ENCODE measurements at regions not wholly inside any gene's neighbourhood (a gene's known extent, or its start where the extent isn't known, plus 50 kb on each side); places are given as distances from the start of the nearest gene placed in this dataset.

DNA sequence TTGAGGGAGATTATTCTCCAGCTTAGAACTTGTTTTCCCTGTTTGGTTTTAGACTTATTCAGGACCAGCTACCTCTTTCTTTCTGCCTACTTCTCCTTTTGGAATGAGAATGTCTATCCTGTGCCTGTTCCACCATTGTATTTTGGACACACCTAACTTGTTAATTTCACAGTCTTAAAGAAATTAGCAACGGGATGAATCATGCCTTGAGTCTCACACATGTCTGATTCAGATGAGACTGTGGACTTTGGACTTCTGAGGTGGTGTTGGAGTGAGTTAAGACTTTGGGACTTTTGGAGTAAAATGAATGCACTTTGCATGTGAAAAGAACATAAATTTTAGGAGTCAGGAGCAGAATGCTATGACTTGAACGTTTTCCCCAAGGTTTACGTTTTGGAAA, 581.4 kb downstream of the CDH11 start:
- DNase-seq (ENCODE audit: low read depth): no peak

DNA sequence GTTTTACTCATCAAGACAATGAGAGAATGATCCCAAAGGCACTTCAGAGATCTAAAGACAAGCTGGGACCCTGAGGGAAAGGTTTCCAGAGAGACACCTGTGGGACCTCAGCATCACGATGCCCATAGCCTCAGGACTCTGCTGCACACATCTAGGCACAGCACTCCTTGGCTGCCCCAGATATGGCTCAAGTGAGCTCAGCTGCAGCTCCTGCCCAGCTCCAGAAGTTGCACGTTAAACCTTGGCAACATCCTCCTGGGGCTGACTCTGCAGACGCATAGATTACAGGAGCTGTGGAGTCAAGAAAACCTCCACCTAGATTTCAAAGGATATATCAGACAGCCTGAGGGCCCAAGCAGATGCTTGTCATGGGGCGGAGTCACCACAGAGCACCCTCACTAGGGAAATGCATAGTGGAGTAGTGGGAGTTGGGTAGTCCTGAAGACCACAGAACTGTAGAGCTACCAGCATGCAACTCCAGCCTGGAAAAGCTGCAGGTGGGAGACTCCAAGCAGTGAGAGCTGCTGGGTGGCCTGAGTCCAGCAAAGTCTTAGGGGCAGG, 582.0 kb downstream of the CDH11 start:
- no peak for DNase-seq (ENCODE audit: low read depth)

DNA sequence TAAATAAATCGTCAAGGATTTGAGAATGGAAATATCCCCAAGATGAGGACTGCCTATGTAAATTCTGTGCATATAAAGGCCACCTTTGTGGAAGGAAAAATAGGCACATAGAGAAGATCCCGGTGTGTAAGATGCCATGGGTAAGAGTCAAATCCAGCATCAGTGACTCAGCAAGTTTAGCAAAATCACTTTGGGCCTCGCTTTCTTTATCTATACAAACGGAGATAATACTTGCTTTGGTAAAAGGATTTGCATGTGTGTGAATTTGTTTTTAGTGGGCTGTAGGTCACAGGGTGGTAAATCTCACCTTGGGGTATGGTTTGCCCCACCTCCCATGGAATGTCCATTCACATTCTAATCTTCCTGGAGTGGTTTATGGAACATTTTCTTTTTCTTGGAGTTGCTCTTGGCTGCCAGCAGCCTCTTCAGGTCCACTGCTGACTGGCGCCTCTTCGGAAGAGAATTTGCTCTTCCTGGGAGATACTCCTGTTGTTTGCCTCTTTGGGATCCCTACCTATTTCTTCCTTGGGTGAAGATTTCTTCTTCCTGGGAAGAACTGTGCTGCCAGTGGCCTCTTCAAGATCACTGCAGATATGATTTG, 587.6 kb downstream of the CDH11 start:
- DNase-seq (ENCODE audit: low read depth): no peak

DNA sequence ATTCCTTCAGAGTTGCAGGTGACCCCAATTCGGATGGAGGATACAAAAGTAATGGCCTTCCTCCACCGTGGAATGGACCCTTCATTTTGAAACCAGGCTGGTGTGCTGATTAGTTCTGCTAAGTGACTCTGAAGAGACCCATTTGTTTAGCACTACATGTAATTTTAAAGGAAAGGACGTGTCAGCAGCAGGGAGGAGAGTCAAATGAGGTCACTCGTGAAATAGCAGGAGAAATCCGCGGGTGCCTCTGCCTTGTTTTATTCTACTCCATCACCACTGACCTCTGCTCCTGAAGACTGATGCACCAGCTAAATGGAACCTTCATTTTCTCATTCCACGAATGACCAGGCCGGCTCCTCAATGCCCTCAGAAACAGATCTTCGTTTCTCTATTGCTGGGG, 589.2 kb downstream of the CDH11 start:
- DNase-seq (ENCODE audit: low read depth): no peak

DNA sequence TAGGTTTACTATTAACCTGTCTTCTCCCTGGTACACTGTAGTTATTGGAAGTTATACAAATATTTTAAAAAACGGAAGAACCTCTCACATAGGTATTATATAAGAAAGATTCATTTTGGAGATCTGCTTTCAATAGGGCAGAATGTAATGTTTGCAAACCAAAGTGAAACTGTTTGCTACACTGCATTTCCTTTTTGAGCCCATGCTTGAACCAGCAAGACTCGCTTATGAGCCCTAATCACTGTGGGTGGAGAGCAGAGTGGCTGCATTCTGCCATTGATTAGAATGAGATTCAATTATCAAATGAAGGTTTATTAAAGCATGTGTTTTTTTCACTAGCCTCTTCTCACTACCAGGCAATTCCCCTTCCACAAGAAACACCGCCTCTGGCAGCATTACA, 589.7 kb downstream of the CDH11 start:
- DNase-seq (ENCODE audit: low read depth): no peak

DNA sequence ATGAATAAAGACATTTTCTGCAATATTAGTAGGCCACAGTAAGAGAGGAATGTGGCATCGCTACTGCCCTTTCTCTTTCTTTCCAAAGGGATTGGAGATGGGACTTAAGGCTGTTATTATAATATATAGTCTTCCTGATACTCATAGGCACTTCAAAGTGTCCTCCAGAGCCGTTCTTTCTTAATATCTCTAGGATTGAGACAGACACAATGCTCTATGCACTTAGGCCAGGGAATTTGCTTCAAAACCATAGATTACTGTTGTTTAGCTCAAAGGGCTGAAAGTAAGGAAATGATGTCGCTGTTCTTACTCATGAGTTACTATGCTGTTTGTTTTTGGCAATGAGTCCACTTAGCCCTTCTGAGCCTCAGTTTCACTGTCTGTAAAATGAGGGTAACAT, 590.5 kb downstream of the CDH11 start:
- no peak for DNase-seq (ENCODE audit: low read depth)

DNA sequence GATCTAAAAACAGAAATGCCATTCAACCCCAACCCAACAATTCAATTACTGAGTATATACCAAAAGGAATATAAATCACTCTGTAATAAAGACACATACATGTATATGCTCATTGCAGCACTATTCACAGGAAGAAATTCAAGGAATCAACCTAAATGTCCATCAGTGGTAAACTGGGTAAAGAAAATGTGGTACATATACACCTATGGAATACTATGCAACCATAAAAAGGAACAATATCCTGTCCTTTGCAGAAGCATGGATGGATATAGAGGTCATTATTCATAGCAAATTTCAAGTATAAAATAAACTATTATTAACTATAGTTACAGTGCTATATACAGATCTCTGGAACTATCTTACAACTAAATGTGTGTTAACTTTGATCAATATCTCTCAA, 599.3 kb downstream of the CDH11 start:
- DNase-seq (ENCODE audit: low read depth): no peak

DNA sequence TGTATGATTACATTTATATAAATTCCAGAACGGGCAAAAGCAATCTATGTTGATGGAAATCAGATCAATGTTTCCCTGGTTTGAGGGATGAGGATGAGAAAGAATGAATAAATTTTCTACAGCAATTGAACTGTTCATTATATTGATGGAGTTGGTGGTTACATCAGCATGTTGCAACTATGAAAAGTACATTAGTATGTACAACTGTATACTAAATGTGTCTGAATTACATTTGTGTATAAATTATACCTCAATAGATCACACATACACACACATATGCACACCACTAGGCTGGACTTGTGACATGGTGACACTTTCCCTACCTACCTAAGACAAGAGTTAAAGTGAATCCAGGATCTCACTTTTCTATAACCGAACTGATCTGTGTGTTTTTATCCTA, 608.0 kb downstream of the CDH11 start:
- no peak for DNase-seq (ENCODE audit: low read depth)

DNA sequence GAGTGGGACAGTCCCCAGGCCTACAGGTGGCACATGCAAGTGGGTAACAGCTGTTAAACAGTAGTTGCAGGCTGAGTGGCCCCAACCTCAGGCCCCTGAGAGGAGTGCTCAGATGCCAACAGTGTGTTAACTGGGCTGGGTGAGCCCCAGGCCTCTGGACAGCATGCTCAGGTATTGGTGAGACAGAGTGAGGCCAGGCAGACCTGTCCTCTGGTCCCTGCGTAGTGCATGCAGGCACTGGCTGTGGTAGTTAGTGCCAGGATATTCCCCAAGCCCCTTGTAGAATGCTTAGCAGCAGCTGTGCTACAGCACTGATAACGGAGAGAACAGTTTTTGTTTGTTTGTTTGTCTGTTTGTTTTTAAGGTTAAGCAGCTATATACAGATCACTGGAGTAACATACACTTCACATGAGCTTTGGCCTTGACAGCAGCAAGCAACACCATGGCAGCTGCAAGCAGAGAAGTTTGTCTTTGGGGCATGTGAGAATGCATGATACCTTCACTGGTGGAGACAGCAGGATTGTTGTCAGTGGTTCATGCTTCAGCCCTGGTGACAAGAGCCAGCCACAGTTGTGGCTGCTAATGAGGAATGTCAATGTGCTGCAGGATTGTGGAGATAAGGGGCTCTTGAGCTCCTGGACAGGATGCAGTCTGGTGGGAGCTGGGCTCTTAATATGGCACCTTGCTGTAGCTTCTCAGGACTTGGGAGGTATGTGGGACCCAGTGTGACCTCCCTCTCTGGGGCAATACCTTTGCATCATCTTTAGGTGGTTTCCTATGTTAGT, 614.4 kb downstream of the CDH11 start:
- DNase-seq (ENCODE audit: low read depth): no peak

DNA sequence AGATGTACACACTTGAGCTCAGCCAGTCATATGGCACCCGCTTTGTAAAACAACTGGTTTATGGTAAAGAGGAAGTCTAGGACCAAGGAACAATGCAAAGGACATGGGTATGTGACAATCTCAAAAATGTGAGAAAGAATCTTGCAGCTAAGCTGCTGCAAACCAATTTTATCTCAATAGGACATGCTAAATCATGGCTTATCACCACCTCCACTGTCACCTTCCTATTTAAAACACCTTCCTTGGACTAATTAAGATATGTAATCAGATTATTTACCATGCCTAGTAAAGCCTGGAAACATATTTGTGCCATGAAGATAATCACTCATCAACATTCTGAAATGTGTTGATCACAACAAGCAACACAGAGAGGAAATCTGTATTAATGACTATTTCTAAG, 622.7 kb downstream of the CDH11 start:
- DNase-seq (ENCODE audit: low read depth): no peak

DNA sequence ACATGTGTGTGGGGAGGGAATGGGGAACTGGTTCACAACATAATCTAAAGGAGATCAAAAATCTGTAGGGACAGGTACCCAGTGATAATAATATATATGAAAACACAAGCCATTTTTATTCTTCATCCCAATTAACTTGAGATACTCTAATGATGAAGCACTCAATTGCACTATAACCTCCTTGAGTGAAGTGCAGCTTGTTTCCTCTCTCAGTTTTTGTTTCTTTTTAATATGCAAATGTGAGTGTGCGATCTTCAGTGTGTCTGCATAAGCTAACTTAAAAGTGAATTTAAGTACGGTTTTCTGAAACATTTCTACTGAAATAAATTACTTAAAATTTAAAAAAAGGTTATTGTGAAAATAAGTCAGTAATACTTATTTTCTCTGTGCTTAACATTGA, 623.5 kb downstream of the CDH11 start:
- no peak for DNase-seq (ENCODE audit: low read depth)

DNA sequence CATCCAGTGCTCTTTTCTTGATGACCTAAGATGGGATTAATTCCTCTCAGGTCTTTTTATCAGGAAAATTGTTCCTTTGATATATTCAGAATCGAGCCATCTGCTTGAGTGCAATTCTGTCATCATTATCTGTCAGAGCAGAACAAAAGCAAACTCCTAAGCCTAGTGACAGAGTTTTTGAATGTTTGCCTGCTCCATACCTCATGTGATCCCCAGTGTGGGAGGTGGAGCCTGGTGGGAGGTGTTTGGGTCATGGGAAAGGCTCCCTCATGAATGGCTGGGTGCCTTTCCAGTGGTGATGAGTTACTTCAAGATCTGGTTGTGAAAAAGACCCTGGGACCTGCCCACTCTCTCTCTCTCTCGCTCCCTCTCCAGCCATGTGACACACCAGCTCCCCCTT, 628.2 kb downstream of the CDH11 start:
- no peak for DNase-seq (ENCODE audit: low read depth)

DNA sequence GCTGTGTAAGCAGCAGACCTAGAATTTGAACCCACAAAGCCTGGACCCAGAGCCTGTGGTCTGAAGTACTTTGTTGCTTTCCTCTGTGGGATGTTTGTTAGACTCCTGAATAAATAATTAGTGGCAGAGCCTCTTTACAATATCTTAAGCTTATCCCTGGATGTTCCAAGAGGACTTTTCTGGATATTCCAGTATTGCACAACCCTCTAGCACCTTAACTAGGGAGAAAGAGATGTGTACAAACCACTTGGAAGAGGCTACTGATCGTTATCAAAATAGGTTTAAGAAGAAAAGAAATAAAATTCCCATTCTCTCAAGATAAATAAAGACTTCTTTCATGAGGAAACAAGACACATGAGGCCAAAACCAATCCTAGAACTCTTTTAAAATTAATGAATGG, 632.4 kb downstream of the CDH11 start:
- no peak for DNase-seq (ENCODE audit: low read depth)

DNA sequence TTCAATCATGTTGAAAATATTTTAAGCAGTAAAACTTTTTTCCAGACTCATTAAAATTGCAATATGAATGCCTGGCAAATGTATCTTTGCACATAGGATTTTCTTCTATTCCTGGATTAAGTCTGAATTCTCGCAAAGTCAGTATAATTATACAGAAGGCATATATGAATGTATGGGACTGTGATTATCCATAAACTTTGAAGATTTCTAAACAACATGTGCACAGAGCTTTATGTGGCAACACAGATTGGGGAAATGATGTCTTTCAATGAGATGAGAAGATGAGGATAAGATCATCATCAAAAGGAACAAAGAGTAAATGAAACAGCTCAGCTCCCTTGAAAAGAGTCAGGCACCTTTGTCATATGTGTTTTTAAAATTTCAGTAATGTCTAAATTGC, 635.3 kb downstream of the CDH11 start:
- DNase-seq (ENCODE audit: low read depth): no peak

DNA sequence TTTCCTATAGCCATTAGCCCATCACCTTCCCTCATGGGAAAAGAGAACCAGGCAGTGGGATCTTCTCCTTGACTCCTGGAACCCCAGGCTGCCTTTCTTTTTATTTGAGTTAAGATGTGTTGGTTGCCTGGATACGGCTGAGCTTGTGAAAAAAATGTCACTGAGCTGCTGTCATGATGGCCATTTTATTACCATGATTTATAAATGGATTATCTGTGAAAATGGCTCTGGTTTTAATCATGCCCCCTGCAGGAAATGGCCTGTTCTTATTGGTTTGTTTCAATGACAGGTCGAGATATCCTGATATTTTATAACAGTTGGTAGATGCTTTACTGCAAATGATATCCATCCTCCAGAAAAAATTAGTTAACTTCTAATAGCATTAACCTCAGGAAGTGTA, 640.4 kb downstream of the CDH11 start:
- no peak for DNase-seq (ENCODE audit: low read depth)

DNA sequence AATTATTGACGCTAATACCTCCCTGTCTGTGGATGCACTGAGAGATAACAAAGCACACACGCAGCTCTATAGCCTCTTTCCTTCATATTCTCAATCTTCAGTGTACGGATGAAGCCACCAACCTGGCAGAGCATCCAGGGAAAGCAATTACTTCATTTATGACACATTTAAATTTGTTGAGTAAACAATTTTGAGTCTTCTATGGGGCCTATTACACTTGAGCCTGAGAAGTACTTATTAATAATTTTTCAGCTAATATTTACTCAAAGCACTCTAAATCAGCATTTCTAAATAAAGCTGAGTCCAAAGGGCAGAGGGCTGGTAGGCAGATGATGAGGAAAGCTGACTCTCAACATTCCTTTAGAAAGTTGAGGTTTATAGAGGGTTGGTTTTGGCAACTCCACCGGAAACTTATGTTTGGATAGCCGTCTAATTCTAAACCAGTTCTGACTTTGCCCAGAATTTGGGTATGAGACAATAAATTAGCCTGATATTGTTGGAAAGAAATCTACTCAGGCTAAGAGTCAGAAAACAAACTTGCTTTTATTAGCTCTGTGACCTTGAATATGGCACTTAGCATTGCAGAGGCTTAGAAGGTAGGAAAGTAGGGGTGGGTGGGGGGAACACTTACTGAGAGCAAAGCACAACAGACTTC, 643.5 kb downstream of the CDH11 start:
- peak; percentile 2 for DNase-seq (ENCODE audit: low read depth)

DNA sequence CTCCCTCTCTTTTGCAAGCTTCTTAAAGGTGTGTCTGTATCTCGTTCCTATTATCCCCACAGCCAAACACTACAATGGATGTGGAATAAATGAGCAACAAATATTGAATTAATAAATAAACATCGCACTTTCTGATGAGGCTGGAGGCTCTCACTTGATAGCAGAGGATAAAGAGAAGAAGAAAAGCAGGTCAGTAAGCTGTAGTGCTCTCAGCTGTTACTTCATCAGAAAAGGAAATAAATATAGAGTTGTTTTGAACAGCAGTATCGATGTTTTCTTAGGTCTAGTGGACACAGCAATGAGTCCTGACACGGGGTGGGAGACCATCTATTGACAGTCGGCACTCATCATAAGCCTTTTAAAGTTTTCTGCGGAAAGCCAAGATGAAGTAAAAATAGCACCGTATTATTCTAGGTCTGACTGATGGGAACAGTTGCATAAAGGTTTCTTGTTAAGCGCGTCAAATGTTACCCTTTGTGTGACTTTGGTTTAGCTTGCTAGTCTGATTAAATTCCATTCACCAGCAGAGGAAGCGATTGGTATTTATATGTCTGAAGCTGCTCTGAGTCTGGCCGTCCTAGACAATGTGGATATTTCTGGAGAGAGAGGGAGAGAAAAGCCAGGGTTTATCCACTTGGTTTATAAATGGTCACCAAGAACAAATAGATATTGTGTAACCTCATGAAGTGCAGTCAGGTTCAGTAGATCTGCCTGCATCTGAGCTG, 646.1 kb downstream of the CDH11 start:
- no peak for DNase-seq (ENCODE audit: low read depth)

DNA sequence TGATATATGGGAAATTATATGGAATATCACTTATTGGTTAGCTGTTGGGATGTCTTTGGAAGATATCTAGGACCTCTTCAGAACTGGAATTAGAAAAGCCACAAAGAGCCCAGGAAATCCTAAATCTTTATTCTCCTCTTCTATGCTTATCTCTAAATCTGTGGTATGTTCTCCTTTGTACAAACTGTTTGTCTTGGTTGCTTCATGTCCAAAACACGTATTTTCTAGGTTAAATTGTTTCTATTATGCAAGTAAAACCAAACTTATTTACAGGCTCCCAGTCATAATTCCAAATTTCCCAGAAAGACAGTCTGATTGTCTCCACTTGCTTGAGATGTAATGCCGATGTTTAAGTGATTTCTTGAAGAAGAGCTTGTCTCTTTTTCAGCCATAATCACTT, 650.9 kb downstream of the CDH11 start:
- no peak for DNase-seq (ENCODE audit: low read depth)

DNA sequence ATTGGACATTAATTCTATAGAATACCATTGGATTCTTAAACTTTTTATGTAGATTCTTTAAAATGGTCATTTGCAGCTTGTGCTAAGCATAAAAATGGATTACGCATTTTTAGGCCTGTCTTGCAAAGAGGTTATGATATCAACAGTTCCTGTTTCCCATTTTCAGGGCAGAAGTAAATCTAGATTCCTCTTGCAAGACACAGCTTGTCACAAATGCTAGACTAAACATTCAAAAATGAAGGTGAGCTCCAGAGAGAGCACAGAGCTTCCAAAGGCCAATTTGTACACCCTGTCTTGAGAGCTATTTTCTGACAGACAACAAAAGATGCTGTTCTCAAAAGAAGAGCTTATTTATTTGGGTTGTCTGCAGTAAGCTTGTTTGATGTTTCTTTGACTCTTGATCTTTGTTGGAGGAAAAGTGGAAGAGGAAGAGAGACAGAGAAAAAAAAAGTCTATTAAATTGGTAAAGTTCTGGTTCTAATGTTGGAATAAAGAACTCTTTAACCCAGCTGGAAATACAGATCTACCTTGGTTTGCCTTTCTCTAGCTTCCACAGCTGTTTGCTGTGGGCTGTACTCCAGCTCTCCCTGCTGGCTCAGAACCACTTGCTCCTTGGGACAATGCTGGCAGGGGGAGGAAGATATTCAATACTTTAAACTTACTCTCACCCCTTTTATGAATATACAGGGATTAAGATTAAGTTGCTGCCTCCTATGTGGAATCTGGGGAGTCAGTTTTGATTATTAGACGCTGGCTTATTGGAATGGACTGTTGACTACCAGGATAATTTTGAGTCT, 651.8 kb downstream of the CDH11 start:
- no peak for DNase-seq (ENCODE audit: low read depth)

DNA sequence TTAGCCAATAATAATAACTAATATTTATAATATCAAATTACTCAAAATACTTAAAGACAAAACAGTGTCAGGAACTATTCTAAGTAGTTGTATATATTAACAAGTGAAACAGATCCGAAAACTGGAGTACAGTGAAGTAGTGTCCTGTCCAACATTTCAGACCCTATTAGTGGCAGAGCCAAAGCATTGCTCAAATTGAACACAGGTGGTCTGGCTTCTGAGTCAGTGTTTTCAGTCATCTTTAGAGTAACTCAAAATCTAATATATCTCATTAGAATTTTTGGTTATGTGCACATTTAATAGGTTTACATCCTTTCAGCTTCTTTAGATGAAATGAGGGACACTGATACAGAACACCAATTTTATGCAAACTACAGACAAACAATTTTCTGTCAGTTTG, 652.5 kb downstream of the CDH11 start:
- no peak for DNase-seq (ENCODE audit: low read depth)

DNA sequence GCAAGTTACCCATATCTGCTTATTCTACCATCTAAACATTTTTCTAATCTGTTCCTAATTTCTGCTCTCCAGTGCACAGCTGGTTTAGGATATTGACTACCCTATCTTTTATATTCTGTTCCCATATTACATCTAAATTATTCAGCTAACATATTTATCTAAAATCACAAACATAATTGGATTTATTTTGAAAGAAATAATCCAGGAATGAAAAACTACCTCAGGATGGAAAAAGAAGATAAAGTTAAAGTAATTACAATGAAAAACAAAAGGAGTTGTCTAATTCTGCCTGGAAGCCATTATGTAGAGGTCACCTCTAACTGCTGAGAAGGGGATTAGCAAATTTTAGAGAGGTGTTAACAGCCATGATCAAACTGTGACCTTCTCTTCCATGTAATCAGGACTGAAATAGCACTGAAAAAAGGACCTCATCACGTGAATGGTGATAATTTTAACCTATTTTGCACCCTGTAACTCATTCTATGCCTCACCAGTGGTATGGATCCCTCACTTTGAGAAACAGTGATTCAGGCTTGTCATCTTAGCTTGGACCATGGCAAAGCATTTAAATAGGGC, 653.3 kb downstream of the CDH11 start:
- no peak for DNase-seq (ENCODE audit: low read depth)

All from HS-5 (cell line).